ENCODE measurements at regions not wholly inside any gene's neighbourhood (a gene's known extent, or its start where the extent isn't known, plus 50 kb on each side); places are given as distances from the start of the nearest gene placed in this dataset.

- no peak for DNase-seq (ENCODE audit: low spot score)
These were observed 166.1 kb downstream of the ADAMTS15 start for GRCh38 chr11:130614591-130614990.

DNA sequence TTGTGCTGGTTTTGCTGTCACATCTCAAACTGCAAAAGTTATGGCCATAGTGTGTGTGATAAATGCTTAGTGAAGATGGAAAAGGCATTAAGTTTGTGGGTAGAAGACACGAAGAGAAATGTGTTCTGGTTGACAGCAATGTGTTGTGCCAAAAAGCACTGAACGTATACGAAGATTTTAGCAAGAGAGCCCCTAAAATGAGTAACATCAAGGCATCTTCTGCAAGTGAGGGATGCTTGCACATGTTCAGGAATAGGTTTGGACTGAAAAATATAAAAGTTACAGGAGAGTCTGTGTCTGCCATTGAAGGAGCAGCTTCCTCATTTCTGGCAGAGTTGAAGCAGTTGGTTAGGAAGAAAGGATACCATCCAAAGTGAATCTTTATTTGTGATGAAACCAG lies 167.1 kb downstream of the ADAMTS15 start:
- DNase-seq (ENCODE audit: low spot score), result no peak

DNA sequence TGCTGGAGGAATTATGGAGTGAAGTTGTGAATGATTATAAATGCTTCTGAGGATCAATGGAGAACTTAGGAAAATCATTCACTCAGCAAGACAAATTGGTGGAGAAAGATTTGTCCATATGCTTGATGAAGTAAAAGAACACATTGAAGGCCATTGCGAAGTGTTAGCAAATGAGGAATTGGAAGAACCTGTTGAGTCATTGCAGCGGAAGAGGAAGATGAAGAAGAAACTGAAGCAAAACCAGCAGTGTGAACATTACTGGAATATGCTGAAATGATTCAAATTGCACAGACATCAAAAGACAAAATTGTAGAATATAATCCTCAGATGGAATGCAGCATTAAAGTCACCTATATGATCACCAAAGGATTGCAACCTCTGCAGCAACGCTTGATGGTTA lies 168.1 kb downstream of the ADAMTS15 start:
- DNase-seq (ENCODE audit: low spot score), result no peak

- no peak for DNase-seq (ENCODE audit: low spot score)
These were observed 168.6 kb downstream of the ADAMTS15 start for GRCh38 chr11:130617001-130617400.

DNA sequence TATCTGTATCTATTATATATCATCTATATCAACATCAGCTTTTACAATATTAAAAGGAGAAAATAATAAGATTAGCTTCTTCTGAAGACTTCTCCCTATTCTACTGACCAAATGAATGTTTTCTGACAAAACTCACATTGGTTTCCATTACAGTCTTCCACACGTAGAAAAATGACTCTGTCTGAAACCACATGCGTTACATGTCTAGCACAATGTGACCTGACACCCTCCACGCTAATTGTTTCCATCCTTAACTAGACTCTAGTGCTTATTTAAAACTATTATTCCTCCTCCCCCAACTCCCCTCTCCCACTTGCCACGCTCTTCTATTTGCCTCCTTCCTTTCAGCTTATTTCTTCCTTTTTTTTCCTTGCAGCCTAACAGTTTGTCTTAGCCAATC lies 172.1 kb downstream of the ADAMTS15 start:
- DNase-seq (ENCODE audit: low spot score), result no peak

DNA sequence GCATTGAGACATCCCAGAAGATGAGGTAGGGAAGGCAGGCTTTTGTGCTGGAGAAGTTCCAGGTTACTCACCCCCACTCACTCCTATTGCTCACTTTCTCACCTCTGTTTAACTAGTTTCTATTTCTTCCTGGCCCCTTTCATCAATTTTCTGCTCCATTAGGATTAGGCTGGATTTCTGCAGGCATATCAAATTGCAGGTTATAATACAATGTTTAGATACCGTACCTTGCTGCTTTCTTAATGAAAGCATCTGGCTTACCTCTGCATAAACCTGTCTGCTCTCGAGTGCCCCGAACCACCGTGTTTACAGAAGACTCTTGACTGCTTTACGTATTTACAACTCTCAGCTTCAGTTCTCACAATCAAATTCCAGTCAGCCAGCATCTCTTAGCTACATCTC lies 173.7 kb downstream of the ADAMTS15 start:
- DNase-seq (ENCODE audit: low spot score), result no peak

GRCh38 chr11:130623670-130624668 lies 175.5 kb downstream of the ADAMTS15 start:
- no peak for DNase-seq (ENCODE audit: low spot score)

GRCh38 chr11:130624971-130625544 lies 176.6 kb downstream of the ADAMTS15 start:
- DNase-seq (ENCODE audit: low spot score), result no peak

DNA sequence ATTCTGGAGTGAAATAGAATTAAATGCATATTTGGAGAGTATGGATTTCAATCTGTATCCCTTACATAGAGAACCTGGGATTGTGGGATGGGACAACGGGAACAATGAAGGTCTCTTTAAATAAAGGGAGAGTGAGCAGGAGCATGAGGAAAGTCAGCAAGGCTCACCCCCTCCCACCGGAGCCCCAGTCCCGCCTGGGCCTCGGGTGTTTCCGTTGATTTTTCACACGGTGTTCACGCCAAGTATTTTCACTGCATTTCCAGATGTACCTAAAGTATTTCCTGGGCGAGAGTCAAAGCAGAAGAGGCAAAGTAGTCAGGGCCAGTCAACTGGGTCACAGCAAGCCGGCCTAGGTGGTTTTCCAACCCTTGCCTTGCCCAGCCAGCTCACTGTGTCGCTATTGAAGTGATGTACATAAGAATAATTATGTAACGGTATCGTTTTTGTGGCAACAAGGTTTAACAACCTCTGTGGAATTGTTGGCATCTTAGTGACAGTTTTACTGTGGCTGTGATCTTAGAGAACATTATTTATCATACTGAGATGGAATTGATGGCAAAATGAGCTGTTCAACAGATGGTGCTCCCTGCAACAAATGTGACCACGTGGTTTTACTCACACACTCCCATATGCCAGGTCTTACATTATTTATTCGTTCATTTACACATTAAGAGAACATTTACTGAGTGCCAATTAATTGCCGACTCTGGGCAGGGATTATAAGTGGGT lies 177.3 kb downstream of the ADAMTS15 start:
- DNase-seq (ENCODE audit: low spot score), result no peak

DNA sequence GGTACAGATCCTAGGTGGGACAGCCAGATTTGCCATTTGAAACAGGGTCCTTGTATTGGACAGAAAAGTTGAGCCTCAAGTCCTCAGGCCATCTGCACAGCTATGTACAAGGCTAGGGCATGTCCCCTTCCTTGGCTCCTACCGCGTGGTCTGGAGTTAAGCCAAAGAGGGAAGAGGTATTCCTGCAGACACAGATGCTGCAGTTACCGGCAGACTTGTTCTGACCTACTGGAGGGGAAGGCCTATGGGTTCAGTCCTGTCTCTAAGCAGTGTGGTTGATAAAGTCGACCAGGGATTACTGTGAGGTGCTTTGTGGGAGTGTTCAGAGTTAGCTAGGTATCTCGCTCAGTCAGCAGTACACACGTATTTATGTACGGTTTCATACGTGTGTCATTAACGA lies 180.6 kb downstream of the ADAMTS15 start:
- DNase-seq (ENCODE audit: low spot score), result no peak

GRCh38 chr11:130631119-130631518 lies 182.7 kb downstream of the ADAMTS15 start:
- DNase-seq (ENCODE audit: low spot score), result no peak

GRCh38 chr11:130633466-130633865 lies 185.0 kb downstream of the ADAMTS15 start:
- no peak for DNase-seq (ENCODE audit: low spot score)

DNA sequence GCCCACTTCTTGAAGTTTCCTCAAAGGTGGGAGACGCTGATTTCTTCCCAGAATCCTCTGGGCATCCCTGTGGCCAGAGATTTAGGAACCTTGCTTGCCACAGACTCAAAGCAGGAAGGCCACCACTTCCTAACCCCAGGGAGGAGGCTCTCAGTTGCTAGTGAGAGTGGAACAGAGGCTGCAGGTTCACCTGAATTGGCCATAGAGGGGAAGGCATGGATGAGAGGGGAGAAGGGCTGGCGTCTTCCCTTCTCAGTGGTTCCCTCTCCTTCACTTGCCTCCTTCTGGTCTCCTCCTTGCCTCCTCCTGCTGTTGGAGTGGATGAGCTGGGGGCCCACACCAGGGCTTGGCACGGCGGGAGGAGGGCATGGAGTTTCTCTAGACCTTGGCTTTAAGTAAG lies 185.7 kb downstream of the ADAMTS15 start:
- no peak for DNase-seq (ENCODE audit: low spot score)

DNA sequence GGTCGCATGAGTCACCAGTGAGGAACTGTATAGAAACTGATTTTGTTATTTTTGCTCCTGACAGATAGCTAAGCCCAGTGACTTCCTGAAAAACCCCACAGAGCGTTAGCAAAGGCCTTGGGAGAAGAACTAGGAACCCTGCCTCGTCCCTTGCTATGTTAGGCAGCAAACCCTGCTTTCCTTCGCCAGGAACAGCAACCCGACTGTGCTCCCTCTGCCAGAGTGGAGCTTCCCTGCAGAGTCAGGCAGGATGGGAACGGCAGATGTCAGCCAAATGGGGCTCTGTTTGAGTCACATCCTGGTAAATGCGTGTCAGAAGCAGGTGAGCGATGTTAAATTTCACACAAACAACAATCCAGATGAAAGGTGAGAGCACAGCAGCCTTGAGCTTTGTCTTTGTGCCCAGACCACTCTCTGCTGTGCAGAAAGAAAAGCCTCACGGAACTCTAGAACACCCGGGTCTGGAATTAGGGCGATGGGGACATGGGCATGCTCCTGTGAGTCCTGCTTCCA lies 186.6 kb downstream of the ADAMTS15 start:
- no peak for DNase-seq (ENCODE audit: low spot score)

DNA sequence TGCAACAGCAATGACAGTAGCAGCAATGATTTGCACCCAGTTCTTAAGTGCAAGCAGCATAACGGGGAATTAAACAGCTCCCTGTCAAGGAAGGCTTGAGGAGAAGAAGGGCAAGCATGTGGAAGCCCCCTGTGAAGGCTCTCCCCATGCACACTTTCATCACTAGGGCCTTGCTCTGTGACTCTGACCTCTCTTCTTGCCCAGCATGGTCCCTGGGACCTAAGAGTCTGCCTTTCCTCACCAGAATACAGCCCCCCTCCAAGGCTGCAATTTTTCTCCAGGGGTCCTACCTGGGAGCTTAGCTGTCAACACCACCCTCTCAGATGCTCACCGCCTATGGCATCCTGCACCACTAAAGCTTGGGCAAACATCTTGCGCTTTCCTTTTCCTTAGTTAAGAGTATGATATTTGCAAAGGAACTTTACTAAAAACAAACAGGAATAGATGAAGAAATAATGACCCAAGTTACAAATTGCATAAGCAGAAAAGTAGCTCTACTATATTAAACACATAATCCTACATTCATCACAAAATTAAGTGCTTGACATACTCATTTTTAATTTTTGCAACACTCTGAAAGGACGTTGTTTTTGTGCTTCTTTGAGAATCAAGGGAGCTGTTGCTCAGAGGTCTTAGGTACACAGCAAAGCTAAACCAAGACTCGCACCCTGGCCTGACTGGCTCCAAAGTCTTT lies 187.6 kb downstream of the ADAMTS15 start:
- DNase-seq (ENCODE audit: low spot score), result no peak

- no peak for DNase-seq (ENCODE audit: low spot score)
These were observed 188.4 kb downstream of the ADAMTS15 start for GRCh38 chr11:130636722-130637464.

DNA sequence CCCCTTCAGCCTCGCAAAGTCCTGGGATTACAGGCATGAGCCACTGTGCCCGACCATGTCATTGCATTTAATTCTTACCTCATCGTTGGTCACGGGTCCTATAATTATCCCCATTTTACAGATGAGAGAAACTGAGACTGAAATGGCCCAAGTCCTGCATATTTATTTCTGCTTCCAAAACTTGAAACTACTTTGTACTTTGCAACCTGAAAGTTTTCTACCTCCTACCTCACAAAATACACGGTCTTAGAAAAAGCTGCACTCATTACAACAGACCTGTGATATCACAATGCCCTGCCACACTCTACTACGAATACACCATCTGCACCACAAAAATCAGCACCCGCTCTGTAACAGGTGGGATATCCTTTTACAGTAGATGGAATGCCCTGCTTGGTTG lies 189.1 kb downstream of the ADAMTS15 start:
- DNase-seq (ENCODE audit: low spot score), result no peak

- no peak for DNase-seq (ENCODE audit: low spot score)
These were observed 189.6 kb downstream of the ADAMTS15 start for GRCh38 chr11:130638033-130638432.

- no peak for DNase-seq (ENCODE audit: low spot score)
These were observed 190.2 kb downstream of the ADAMTS15 start for GRCh38 chr11:130638624-130639023.

DNA sequence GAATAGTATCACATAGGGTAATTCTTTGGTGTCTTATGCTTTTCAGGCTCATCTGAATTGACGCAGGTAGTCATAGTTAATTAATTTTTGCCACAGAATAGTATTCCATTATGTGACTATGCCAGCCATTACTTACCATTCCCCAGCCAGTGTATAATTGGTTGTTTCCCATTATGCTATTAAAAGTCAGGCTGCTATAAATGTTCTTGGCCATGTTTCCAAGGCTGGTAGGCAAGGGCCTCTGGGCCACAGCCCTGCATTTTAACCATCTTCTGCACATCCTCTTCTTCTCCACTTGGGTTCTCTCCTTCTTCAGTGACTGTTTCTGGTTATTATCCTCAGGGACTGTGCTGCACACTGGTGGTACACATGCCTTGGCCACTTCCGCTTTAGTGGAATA lies 190.9 kb downstream of the ADAMTS15 start:
- no peak for DNase-seq (ENCODE audit: low spot score)

GRCh38 chr11:130640526-130640925 lies 192.1 kb downstream of the ADAMTS15 start:
- DNase-seq (ENCODE audit: low spot score), result no peak

Measured in D341Med (cell line).